ENCODE measurements at regions not wholly inside any gene's neighbourhood (a gene's known extent, or its start where the extent isn't known, plus 50 kb on each side); places are given as distances from the start of the nearest gene placed in this dataset.

GRCh38 chr4:41318839-41319530, 62.3 kb downstream of the UCHL1 start:
- no peak overlapping the region for H3K4me3 Mint-ChIP-seq

GRCh38 chr4:41319553-41319952, 62.8 kb downstream of the UCHL1 start:
- ATAC-seq (replicated peaks), result no peak
- H3K4me3 Mint-ChIP-seq, result no peak overlapping the region
- no peaks in the 10 kb centered on the region for H3K36me3 Mint-ChIP-seq
- no peak overlapping the region for H3K27ac Mint-ChIP-seq
- peaks cover 0 to 9% of the 10 kb centered on the region in 2 donors for H3K9me3 Mint-ChIP-seq
- no peak for DNase-seq
- peaks cover 0 to 3% of the 10 kb centered on the region in 2 donors for H3K27me3 Mint-ChIP-seq
- H3K4me1 Mint-ChIP-seq, result peaks cover 13 to 18% of the 10 kb centered on the region in 2 donors

More at GRCh38 chr4:41318839-41319530, 62.3 kb downstream of the UCHL1 start:
- Mint-ChIP-seq H3K27ac (no peak overlapping the region), H3K9me3 (peaks cover 0 to 9% of the 10 kb centered on the region in 2 donors), H3K4me1 (peaks cover 13 to 18% of the 10 kb centered on the region in 2 donors), H3K27me3 (peaks cover 0 to 3% of the 10 kb centered on the region in 2 donors), H3K36me3 (no peaks in the 10 kb centered on the region)
- no peak for DNase-seq
- no peak for ATAC-seq (replicated peaks)

GRCh38 chr4:41320278-41320677, 63.5 kb downstream of the UCHL1 start:
- H3K27ac Mint-ChIP-seq, result no peak overlapping the region
- H3K9me3 Mint-ChIP-seq, result peaks cover 0 to 9% of the 10 kb centered on the region in 2 donors
- H3K36me3 Mint-ChIP-seq, result no peaks in the 10 kb centered on the region
- H3K4me1 Mint-ChIP-seq, result peaks cover 13 to 18% of the 10 kb centered on the region in 2 donors
- ATAC-seq (replicated peaks) (no peak), DNase-seq (no peak)
- peaks cover 0 to 3% of the 10 kb centered on the region in 2 donors for H3K27me3 Mint-ChIP-seq
- no peak overlapping the region for H3K4me3 Mint-ChIP-seq

- DNase-seq (no peak), ATAC-seq (replicated peaks) (no peak)
- no peak overlapping the region for H3K27ac Mint-ChIP-seq
- peaks cover 0 to 9% of the 10 kb centered on the region in 2 donors for H3K9me3 Mint-ChIP-seq
- no peak overlapping the region for H3K4me3 Mint-ChIP-seq
- H3K36me3 Mint-ChIP-seq, result no peaks in the 10 kb centered on the region
- peaks cover 0 to 3% of the 10 kb centered on the region in 2 donors for H3K27me3 Mint-ChIP-seq
- peaks cover 13 to 18% of the 10 kb centered on the region in 2 donors for H3K4me1 Mint-ChIP-seq
Measured at GRCh38 chr4:41320786-41321185, 64.1 kb downstream of the UCHL1 start.

GRCh38 chr4:41321216-41321945, 64.7 kb downstream of the UCHL1 start:
- H3K27ac Mint-ChIP-seq, result peak overlapping the region; percentile 20
- H3K4me3 Mint-ChIP-seq, result no peak overlapping the region
- H3K27me3 Mint-ChIP-seq, result peaks cover 0 to 3% of the 10 kb centered on the region in 2 donors
- DNase-seq (no peak), ATAC-seq (replicated peaks) (peak; percentile 58 to 64)
- peaks cover 0 to 9% of the 10 kb centered on the region in 2 donors for H3K9me3 Mint-ChIP-seq
- no peaks in the 10 kb centered on the region for H3K36me3 Mint-ChIP-seq
- H3K4me1 Mint-ChIP-seq, result peaks cover 13 to 18% of the 10 kb centered on the region in 2 donors

- Mint-ChIP-seq H3K36me3 (no peaks in the 10 kb centered on the region), H3K27ac (no peak overlapping the region), H3K4me3 (no peak overlapping the region), H3K9me3 (peaks cover 0 to 9% of the 10 kb centered on the region in 2 donors), H3K4me1 (peaks cover 13 to 18% of the 10 kb centered on the region in 2 donors), H3K27me3 (peaks cover 0 to 1% of the 10 kb centered on the region in 2 donors)
- ATAC-seq (replicated peaks) (peak; percentile 65 to 76), DNase-seq (no peak)
Measured at GRCh38 chr4:41322617-41323016, 65.9 kb downstream of the UCHL1 start.

- DNase-seq (no peak), ATAC-seq (replicated peaks) (no peak)
- Mint-ChIP-seq H3K36me3 (no peaks in the 10 kb centered on the region), H3K27me3 (no peaks in the 10 kb centered on the region), H3K27ac (no peak overlapping the region), H3K9me3 (peaks cover 0 to 9% of the 10 kb centered on the region in 2 donors), H3K4me1 (peaks cover 13 to 18% of the 10 kb centered on the region in 2 donors), H3K4me3 (no peak overlapping the region)
Measured at GRCh38 chr4:41323179-41323578, 66.5 kb downstream of the UCHL1 start.

- Mint-ChIP-seq H3K4me3 (no peak overlapping the region), H3K27ac (no peak overlapping the region), H3K27me3 (no peaks in the 10 kb centered on the region), H3K36me3 (no peaks in the 10 kb centered on the region), H3K4me1 (peaks cover 13 to 18% of the 10 kb centered on the region in 2 donors), H3K9me3 (peaks cover 0 to 9% of the 10 kb centered on the region in 2 donors)
- DNase-seq (no peak), ATAC-seq (replicated peaks) (no peak)
Measured at GRCh38 chr4:41323706-41324105, 67.0 kb downstream of the UCHL1 start.

GRCh38 chr4:41324861-41325260, 68.1 kb downstream of the UCHL1 start:
- ATAC-seq (replicated peaks) (no peak), DNase-seq (no peak)
- H3K9me3 Mint-ChIP-seq, result peaks cover 0 to 10% of the 10 kb centered on the region in 2 donors
- no peak overlapping the region for H3K4me3 Mint-ChIP-seq
- H3K27me3 Mint-ChIP-seq, result no peaks in the 10 kb centered on the region
- H3K4me1 Mint-ChIP-seq, result peaks cover 13 to 18% of the 10 kb centered on the region in 2 donors
- no peaks in the 10 kb centered on the region for H3K36me3 Mint-ChIP-seq
- H3K27ac Mint-ChIP-seq, result no peak overlapping the region

- Mint-ChIP-seq H3K4me3 (no peak overlapping the region), H3K9me3 (peaks cover 0 to 11% of the 10 kb centered on the region in 2 donors), H3K4me1 (peaks cover 13 to 18% of the 10 kb centered on the region in 2 donors), H3K27me3 (no peaks in the 10 kb centered on the region), H3K27ac (no peak overlapping the region), H3K36me3 (no peaks in the 10 kb centered on the region)
- DNase-seq, result no peak
- ATAC-seq (replicated peaks), result no peak
Measured at GRCh38 chr4:41325901-41326300, 69.2 kb downstream of the UCHL1 start.

GRCh38 chr4:41326776-41327175, 70.0 kb downstream of the UCHL1 start:
- ATAC-seq (replicated peaks), result no peak
- no peaks in the 10 kb centered on the region for H3K27me3 Mint-ChIP-seq
- no peaks in the 10 kb centered on the region for H3K36me3 Mint-ChIP-seq
- H3K9me3 Mint-ChIP-seq, result peaks cover 0 to 7% of the 10 kb centered on the region in 2 donors
- H3K27ac Mint-ChIP-seq, result no peak overlapping the region
- H3K4me3 Mint-ChIP-seq, result no peak overlapping the region
- DNase-seq, result no peak
- peaks cover 10% of the 10 kb centered on the region in 2 donors for H3K4me1 Mint-ChIP-seq

GRCh38 chr4:41327770-41328169, 71.0 kb downstream of the UCHL1 start:
- Mint-ChIP-seq H3K4me1 (no peaks in the 10 kb centered on the region), H3K36me3 (no peaks in the 10 kb centered on the region), H3K9me3 (peaks cover 0 to 2% of the 10 kb centered on the region in 2 donors), H3K4me3 (no peak overlapping the region), H3K27ac (no peak overlapping the region), H3K27me3 (no peaks in the 10 kb centered on the region)
- ATAC-seq (replicated peaks) (no peak), DNase-seq (no peak)

- Mint-ChIP-seq H3K27ac (no peak overlapping the region), H3K9me3 (peaks cover 0 to 5% of the 10 kb centered on the region in 2 donors), H3K4me3 (no peak overlapping the region), H3K36me3 (no peaks in the 10 kb centered on the region), H3K27me3 (no peaks in the 10 kb centered on the region), H3K4me1 (no peaks in the 10 kb centered on the region)
- DNase-seq, result no peak
- no peak for ATAC-seq (replicated peaks)
Measured at GRCh38 chr4:41329361-41329760, 72.6 kb downstream of the UCHL1 start.

- no peak for DNase-seq
- H3K9me3 Mint-ChIP-seq, result peaks cover 0 to 5% of the 10 kb centered on the region in 2 donors
Measured at GRCh38 chr4:41331224-41331623, 74.5 kb downstream of the UCHL1 start.

More at GRCh38 chr4:41331224-41331623, 74.5 kb downstream of the UCHL1 start:
- Mint-ChIP-seq H3K4me1 (no peaks in the 10 kb centered on the region), H3K27ac (no peak overlapping the region), H3K36me3 (no peaks in the 10 kb centered on the region), H3K4me3 (no peak overlapping the region), H3K27me3 (peaks cover 0 to 5% of the 10 kb centered on the region in 2 donors)
- no peak for ATAC-seq (replicated peaks)
